ENCODE measurements at regions not wholly inside any gene's neighbourhood (a gene's known extent, or its start where the extent isn't known, plus 50 kb on each side); places are given as distances from the start of the nearest gene placed in this dataset.

DNA sequence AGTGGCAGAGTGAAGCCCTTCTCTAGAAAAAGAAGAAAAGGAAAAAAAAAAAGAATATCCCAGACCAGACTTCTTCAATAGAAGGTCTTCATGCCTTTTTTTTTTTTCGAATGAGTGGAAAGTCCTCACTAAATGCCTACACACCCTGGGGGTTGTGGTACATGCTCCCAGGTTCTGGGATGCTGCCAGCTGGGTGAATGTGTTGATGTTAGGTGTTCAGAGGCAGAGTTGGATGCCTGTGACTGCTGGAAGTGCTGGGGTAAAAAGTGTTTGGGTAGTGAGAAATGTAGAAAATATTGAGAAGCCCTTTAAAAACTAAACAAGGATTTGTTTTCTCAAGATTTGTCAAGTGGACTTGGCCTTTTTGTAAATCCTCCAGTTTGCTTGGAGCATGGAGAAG, 318.6 kb downstream of the SLC4A3 start:
- ChIA-PET POLR2A (no interaction called here), CTCF (interaction anchor here (1.4 kb wide), 1 partner anchor 53 kb away, joined by 4 read pairs; no protein-coding TSS in a partner anchor)
- H3K27ac ChIP-seq (ENCODE audit: extremely low read depth, low read depth, low read length), result no peak overlapping the region
- no peaks in the 10 kb centered on the region for H3K9me3 ChIP-seq (ENCODE audit: control insufficient read depth, insufficient read depth, low read depth, low read length)
- H3K36me3 ChIP-seq (ENCODE audit: control insufficient read depth in 2 of 2, insufficient read depth in 1 of 2, low read length in 2 of 2), result no peaks in the 10 kb centered on the region
- TF ChIP-seq, protein P1, sequence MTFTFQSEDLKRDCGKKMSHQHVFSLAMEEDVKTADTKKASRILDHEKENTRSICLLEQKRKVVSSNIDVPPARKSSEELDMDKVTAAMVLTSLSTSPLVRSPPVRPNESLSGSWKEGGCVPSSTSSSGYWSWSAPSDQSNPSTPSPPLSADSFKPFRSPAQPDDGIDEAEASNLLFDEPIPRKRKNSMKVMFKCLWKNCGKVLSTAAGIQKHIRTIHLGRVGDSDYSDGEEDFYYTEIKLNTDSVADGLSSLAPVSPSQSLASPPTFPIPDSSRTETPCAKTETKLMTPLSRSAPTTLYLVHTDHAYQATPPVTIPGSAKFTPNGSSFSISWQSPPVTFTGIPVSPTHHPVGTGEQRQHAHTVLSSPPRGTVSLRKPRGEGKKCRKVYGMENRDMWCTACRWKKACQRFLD (tag by site-specific recombination; IDR thresholded peaks at IDR 0.05), result no peak
- TF ChIP-seq, protein P2, sequence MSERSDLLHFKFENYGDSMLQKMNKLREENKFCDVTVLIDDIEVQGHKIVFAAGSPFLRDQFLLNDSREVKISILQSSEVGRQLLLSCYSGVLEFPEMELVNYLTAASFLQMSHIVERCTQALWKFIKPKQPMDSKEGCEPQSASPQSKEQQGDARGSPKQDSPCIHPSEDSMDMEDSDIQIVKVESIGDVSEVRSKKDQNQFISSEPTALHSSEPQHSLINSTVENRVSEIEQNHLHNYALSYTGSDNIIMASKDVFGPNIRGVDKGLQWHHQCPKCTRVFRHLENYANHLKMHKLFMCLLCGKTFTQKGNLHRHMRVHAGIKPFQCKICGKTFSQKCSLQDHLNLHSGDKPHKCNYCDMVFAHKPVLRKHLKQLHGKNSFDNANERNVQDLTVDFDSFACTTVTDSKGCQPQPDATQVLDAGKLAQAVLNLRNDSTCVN (tag by site-specific recombination; optimal IDR thresholded peaks at IDR 0.05), result no peak
- TF ChIP-seq KLF8 (tag by site-specific recombination; IDR thresholded peaks at IDR 0.05), result no peak
- TF ChIP-seq ZNF585B (tag by site-specific recombination; IDR thresholded peaks at IDR 0.05), result no peak
- no peak for TF ChIP-seq ZNF394 (tag by site-specific recombination; IDR thresholded peaks at IDR 0.05; ENCODE audit: borderline replicate concordance)
- TF ChIP-seq ZBTB1 (tag by site-specific recombination; IDR thresholded peaks at IDR 0.05), result no peak
- no peak for TF ChIP-seq ZNF132 (tag by site-specific recombination; IDR thresholded peaks at IDR 0.05; ENCODE audit: borderline replicate concordance)
- TF ChIP-seq, protein P3, sequence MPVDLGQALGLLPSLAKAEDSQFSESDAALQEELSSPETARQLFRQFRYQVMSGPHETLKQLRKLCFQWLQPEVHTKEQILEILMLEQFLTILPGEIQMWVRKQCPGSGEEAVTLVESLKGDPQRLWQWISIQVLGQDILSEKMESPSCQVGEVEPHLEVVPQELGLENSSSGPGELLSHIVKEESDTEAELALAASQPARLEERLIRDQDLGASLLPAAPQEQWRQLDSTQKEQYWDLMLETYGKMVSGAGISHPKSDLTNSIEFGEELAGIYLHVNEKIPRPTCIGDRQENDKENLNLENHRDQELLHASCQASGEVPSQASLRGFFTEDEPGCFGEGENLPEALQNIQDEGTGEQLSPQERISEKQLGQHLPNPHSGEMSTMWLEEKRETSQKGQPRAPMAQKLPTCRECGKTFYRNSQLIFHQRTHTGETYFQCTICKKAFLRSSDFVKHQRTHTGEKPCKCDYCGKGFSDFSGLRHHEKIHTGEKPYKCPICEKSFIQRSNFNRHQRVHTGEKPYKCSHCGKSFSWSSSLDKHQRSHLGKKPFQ (tag by site-specific recombination; IDR thresholded peaks at IDR 0.05), result no peak
- no peak for TF ChIP-seq ZNF629 (tag by site-specific recombination; IDR thresholded peaks at IDR 0.05)
- no peak for TF ChIP-seq ZNF138 (tag by site-specific recombination; IDR thresholded peaks at IDR 0.05; ENCODE audit: borderline replicate concordance)
- no peak for TF ChIP-seq ZNF23 (tag by site-specific recombination; IDR thresholded peaks at IDR 0.05; ENCODE audit: borderline replicate concordance)
- TF ChIP-seq ZNF529 (tag by site-specific recombination; IDR thresholded peaks at IDR 0.05; ENCODE audit: insufficient replicate concordance), result no peak
- TF ChIP-seq ZNF473 (tag by site-specific recombination; IDR thresholded peaks at IDR 0.05), result no peak
- no peak for TF ChIP-seq ZBTB48 (tag by site-specific recombination; IDR thresholded peaks at IDR 0.05)
- no peak for TF ChIP-seq ZNF175 (tag by site-specific recombination; IDR thresholded peaks at IDR 0.05)
- no peak for TF ChIP-seq TCF7L2 (IDR thresholded peaks at IDR 0.05; ENCODE audit: borderline replicate concordance, low read depth, low read length)
- TF ChIP-seq ZNF311 (tag by site-specific recombination; IDR thresholded peaks at IDR 0.05; ENCODE audit: borderline replicate concordance), result no peak
- TF ChIP-seq ZBTB10 (tag by site-specific recombination; IDR thresholded peaks at IDR 0.05), result no peak
- no peak for TF ChIP-seq GFI1B (tag by site-specific recombination; IDR thresholded peaks at IDR 0.05)
- TF ChIP-seq GLI2 (tag by site-specific recombination; IDR thresholded peaks at IDR 0.05; ENCODE audit: borderline replicate concordance, low read depth), result no peak
- H3K4me3 ChIP-seq (ENCODE audit: low read depth, low read length), result no peak overlapping the region
- no peaks in the 10 kb centered on the region for H3K4me1 ChIP-seq (ENCODE audit: control insufficient read depth, insufficient read depth, low read length)
